ENCODE measurements at regions not wholly inside any gene's neighbourhood (a gene's known extent, or its start where the extent isn't known, plus 50 kb on each side); places are given as distances from the start of the nearest gene placed in this dataset.
"Not testable (repeated sequence)": the region's sequence is repeated elsewhere in the genome, so short reads cannot be mapped to it uniquely, and the experiment has no call there.

- DNase-seq = not testable (repeated sequence)
These were observed 140.9 kb upstream of the GOLGA6L4 start for GRCh38 chr15:84094720-84095119.

- not testable (repeated sequence) for DNase-seq
These were observed 138.5 kb upstream of the GOLGA6L4 start for GRCh38 chr15:84097053-84097452.

GRCh38 chr15:84098604-84099003 lies 137.0 kb upstream of the GOLGA6L4 start:
- no peak for DNase-seq

DNA sequence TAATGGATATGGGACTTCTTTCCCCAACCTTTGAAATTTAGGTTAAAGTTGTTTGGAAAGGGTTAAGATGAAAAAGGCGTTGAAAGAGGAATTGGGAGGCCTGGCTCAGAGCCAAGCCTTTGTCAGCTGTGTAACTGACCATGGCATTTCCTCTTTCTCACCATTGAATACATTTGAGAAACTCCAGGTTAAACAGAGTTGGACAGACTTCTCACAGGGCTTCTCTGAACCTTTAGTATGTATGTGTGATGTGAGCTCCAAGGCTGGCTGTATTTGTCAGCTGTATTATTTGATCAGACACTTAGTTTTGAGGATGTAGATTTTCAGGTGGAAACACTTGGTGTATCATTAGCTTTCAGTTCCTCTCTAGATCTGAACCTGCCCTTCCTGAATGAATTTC lies 136.4 kb upstream of the GOLGA6L4 start:
- DNase-seq = no peak

- no peak for DNase-seq
These were observed 132.2 kb upstream of the GOLGA6L4 start for GRCh38 chr15:84103345-84103744.

- no peak for DNase-seq
These were observed 130.7 kb upstream of the GOLGA6L4 start for GRCh38 chr15:84104853-84105252.

- DNase-seq = no peak
These were observed 126.8 kb upstream of the GOLGA6L4 start for GRCh38 chr15:84108728-84109127.

DNA sequence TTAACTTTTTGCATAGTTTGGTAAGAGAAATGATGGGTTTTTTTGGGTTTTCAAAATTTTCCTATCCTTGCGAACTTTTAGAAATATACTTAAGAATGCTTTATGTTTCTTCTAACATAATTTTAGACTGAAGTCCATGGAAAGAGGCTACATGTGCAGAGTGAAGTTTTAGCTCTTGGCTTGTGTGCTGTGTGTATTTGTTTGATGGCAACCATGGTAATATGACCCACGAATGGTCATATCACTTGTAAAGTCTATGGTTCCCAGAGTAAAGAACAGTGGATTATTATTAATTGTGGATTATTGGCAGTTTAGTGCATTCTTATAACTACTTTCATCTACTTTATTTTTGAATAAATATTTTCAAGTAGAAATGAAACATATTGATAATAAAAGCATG lies 124.0 kb upstream of the GOLGA6L4 start:
- no peak for DNase-seq

DNA sequence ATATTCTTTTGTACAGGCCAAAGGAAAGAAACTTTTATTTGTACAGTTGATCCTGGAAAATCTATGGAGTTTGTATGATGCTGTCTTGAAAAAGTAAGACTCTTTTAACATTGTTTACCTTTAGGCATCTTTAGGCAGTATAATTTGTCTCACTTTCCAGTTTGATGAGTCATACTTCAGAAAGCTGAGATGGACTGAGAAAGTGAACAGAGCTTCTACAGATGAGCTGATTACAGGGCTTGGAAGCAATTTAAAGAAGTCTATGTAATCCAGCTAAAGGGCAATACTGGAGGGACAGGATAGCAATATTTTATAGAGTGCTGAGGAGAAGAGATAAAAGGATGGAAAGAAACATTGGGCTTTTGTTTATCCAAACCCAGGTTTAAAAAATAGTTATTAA lies 123.5 kb upstream of the GOLGA6L4 start:
- DNase-seq = no peak

DNA sequence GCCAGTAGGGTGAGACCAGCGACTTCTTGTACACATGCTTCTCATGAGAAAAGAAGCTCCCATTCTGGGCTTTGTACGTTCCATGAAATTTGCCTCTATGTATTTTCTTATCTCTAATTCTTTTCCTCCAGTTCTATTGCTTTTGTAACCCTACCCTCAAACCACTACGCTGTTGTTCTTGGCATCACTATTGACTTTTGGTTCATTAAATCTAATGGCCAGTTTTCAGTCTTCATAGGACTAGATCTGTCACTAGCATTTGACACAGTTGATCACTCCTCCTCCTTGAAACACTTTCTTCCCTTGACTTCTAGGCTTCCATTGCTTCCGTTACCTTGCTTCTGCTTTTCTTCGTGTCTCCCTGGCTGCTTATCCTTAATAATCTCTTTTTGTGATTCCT lies 121.7 kb upstream of the GOLGA6L4 start:
- no peak for DNase-seq

GRCh38 chr15:84114680-84115079 lies 120.9 kb upstream of the GOLGA6L4 start:
- not testable (repeated sequence) for DNase-seq

DNA sequence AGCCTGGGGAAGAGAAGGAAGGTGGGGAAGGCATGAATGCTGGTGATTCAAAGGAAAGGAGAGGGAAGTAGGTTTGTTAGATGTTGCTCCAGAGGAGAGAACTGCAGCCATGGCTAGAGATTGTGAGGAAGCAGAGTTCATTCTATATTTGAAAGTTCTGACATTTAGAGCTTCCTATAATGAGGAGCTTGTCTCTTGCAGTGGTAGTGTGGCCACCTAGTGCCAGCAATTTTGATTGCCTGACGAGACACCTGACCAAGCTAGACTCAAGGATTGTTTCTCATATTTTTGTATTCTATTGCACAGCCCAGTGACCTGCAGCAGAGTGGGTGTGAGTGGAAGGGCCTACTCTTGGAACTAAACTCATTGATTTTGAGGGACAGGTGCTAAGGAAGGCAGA lies 116.2 kb upstream of the GOLGA6L4 start:
- not testable (repeated sequence) for DNase-seq

GRCh38 chr15:84120903-84121302 lies 114.7 kb upstream of the GOLGA6L4 start:
- not testable (repeated sequence) for DNase-seq

DNA sequence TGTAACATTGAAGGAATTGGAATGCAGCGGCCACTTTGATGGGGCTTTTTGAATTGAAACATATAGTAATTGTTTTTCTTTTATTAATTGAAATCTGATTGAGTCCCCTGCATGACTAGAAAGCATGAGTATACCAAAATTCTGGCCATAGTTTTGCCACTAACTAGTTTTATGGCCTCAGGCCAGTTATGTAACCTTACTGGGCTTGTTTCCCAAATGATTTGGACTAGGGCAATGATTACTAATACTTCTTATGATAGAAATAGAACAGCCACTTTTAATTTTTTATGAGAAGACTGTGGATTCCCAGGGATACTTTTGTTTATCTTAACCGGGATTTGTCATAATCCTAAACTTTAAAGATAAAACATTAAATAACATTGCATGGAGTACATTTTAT lies 106.9 kb upstream of the GOLGA6L4 start:
- not testable (repeated sequence) for DNase-seq

- DNase-seq = not testable (repeated sequence)
These were observed 105.3 kb upstream of the GOLGA6L4 start for GRCh38 chr15:84130098-84130831.

GRCh38 chr15:84135931-84136456 lies 99.6 kb upstream of the GOLGA6L4 start:
- not testable (repeated sequence) for DNase-seq

DNA sequence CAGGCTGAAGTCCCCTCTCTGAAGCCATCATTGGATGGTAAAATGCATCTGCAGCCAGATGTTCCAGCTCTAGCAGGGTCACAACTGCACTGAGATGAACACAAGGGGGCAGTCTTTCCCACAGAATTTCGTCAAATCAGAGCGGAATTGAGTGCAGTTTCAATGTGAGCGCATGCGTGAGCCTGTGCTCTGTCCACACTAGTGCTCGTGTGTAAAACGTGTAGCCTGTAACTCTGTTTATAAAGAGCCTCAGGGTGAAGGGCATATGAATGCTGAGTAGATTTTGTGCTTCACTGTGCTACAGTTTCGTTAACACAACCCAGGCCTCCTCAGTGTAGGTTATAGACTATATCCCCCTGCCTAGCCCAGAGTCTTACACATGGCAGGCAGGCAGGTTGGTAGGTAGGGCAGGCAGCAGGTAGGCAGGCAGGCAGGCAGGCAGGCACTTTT lies 92.7 kb upstream of the GOLGA6L4 start:
- DNase-seq = peak; percentile 86

- no peak for DNase-seq
These were observed 91.7 kb upstream of the GOLGA6L4 start for GRCh38 chr15:84143753-84144314.

GRCh38 chr15:84144946-84145345 lies 90.6 kb upstream of the GOLGA6L4 start:
- not testable (repeated sequence) for DNase-seq

DNA sequence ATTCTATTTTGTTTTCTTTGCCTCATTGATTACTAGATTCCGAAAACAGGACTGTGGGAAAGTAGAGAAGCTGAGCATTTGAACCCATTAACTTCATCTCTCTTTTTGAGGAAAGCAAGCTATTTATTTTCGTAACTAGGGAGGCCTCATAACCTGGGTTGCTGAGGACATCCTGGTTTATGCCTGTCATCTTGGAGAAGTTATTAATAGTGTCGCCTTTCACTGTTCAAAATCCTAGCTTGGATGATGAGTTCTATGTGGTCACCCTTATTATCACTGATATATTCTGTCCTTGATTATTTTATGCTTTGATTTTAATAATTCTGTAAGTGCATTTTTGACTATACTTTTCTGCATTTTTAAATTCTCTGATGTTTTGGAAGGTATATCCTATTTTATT lies 89.3 kb upstream of the GOLGA6L4 start:
- DNase-seq = not testable (repeated sequence)

DNA sequence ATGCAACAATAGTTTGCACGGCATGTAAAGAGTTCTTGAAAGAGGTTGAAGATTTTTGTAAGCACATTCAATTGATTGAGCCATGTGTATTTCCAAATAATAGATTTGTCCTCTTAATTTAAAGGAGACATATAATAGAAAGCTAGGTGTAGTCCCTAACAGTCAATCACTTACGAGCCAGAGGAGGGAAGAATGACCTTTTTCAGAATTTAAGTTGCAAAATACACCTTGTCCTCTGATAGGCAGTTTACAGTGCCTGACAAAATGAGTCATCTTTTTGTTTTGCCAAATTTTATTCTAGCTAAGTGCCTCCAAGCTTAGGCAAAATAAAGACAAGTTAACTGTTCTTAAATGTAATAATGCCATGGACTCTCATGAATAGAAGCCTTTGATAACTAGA lies 88.3 kb upstream of the GOLGA6L4 start:
- DNase-seq = not testable (repeated sequence)

- DNase-seq = no peak
These were observed 84.2 kb upstream of the GOLGA6L4 start for GRCh38 chr15:84151205-84151931.

- DNase-seq = not testable (repeated sequence)
These were observed 83.1 kb upstream of the GOLGA6L4 start for GRCh38 chr15:84152381-84152979.

Data from activated CD8-positive, alpha-beta memory T cell treated with anti-CD3 and anti-CD28 coated beads for 24 hours (primary cell).